PFSK-1 (cell line): ENCODE measurements at regions not wholly inside any gene's neighbourhood (a gene's known extent, or its start where the extent isn't known, plus 50 kb on each side); places are given as distances from the start of the nearest gene placed in this dataset.

ENCODE experiments used
- FOXP2 ChIP-seq: optimal IDR thresholded peaks from 2 replicates; pipeline ENCODE3; 2011; ENCODE audit warnings: borderline replicate concordance, control low read depth, inconsistent platforms; ENCODE audit not compliant: insufficient read depth; ENCODE audit errors: extremely low read length, extremely low read depth
- POLR2AphosphoS5 ChIP-seq: IDR thresholded peaks from 2 replicates; pipeline ENCODE4 v1.6.1; 2012; ENCODE audit warnings: low read depth, mild to moderate bottlenecking, control low read depth, low read length, moderate library complexity
- SIN3A ChIP-seq: IDR thresholded peaks from 2 replicates; pipeline ENCODE4 v1.6.1; 2012; ENCODE audit warnings: mild to moderate bottlenecking, low read length, moderate library complexity, borderline replicate concordance; ENCODE audit not compliant: insufficient read depth
- TAF1 ChIP-seq: IDR thresholded peaks from 2 replicates; pipeline ENCODE4 v1.6.1; 2012; ENCODE audit warnings: low read length, control low read depth, borderline replicate concordance; ENCODE audit not compliant: insufficient read depth
- TF ChIP-seq, protein P1 (sequence below), 2 experiments: IDR thresholded peaks; 2 replicates each; pipeline versions ENCODE4 v1.6.1 to v1.8.0; 2011 to 2012; ENCODE audit warnings: low read depth in 2 of 2, low read length in 2 of 2, control low read depth in 1 of 2, inconsistent platforms in 1 of 2, mild to moderate bottlenecking in 1 of 2, moderate library complexity in 1 of 2; ENCODE audit not compliant: insufficient read depth in 1 of 2

DNA sequence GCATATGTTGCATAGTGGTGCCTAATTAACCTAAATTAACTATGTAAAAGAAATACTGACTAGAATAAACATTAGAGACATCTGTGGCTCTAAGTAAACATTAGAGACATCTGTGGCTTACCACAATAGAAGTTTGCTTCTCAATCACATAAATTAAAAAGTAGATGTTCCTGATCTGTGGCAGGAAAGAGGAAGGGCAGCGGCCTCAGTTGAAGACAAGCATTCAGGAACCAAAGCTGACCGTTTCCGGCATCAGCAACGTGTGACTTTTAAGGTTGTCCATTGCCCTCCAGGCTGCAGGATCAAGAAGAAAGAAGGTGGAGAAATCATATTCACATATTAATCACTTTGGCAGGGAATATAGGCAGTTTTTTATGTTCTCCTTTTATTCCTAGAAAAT lies 336.3 kb upstream of the TRAM1L1 start:
- TF ChIP-seq POLR2AphosphoS5, result no peak
- TF ChIP-seq SIN3A, result no peak
- no peak for TF ChIP-seq TAF1
- TF ChIP-seq, protein P1, sequence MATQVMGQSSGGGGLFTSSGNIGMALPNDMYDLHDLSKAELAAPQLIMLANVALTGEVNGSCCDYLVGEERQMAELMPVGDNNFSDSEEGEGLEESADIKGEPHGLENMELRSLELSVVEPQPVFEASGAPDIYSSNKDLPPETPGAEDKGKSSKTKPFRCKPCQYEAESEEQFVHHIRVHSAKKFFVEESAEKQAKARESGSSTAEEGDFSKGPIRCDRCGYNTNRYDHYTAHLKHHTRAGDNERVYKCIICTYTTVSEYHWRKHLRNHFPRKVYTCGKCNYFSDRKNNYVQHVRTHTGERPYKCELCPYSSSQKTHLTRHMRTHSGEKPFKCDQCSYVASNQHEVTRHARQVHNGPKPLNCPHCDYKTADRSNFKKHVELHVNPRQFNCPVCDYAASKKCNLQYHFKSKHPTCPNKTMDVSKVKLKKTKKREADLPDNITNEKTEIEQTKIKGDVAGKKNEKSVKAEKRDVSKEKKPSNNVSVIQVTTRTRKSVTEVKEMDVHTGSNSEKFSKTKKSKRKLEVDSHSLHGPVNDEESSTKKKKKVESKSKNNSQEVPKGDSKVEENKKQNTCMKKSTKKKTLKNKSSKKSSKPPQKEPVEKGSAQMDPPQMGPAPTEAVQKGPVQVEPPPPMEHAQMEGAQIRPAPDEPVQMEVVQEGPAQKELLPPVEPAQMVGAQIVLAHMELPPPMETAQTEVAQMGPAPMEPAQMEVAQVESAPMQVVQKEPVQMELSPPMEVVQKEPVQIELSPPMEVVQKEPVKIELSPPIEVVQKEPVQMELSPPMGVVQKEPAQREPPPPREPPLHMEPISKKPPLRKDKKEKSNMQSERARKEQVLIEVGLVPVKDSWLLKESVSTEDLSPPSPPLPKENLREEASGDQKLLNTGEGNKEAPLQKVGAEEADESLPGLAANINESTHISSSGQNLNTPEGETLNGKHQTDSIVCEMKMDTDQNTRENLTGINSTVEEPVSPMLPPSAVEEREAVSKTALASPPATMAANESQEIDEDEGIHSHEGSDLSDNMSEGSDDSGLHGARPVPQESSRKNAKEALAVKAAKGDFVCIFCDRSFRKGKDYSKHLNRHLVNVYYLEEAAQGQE (IDR thresholded peaks at IDR 0.05; ENCODE audit: insufficient read depth in 1 of 2, low read depth in 2 of 2, low read length in 2 of 2), result no peak
- TF ChIP-seq FOXP2, result no peak

DNA sequence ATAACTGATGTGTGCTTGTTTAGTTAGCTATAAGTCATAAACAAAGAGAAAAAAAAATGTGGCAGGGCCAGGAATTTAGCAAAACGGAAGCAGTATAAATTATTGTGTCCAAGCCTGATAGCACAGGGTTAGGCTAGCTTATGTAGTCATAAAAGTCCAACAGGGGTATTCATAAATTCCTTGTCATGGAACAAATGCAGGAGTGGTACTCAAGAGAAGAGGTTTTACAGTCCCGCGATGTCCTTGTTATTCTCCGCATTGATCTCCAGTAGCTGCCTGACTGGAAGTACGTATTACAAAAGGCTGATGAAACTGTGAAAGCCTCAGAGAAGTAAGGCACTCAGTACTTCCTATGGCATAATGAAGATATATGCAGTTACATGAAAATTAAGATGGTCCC lies 336.9 kb upstream of the TRAM1L1 start:
- no peak for TF ChIP-seq FOXP2
- TF ChIP-seq, protein P1 (IDR thresholded peaks at IDR 0.05; ENCODE audit: insufficient read depth in 1 of 2, low read depth in 2 of 2, low read length in 2 of 2), result no peak
- TF ChIP-seq POLR2AphosphoS5, result no peak
- TF ChIP-seq SIN3A, result no peak
- TF ChIP-seq TAF1, result no peak

DNA sequence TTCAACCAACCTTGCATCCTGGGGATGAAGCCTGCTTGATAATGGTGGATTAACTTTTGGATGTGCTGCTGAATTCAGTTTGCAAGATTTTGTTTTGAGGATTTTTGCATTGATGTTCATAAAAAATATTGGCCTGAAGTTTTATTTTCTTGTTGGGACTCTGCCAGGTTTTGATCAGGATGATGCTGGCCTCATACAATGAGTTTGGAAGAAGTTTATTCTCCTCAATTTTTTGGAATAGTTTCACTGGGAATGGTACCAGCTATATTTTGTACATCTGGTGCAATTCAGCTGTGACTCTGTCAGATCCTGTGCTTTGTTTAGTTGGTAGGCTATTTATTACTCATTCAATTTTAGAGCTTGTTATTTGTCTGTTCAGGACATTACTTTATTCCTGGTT lies 340.3 kb upstream of the TRAM1L1 start:
- TF ChIP-seq FOXP2, result no peak
- TF ChIP-seq POLR2AphosphoS5, result no peak
- TF ChIP-seq TAF1, result no peak
- TF ChIP-seq, protein P1 (IDR thresholded peaks at IDR 0.05; ENCODE audit: insufficient read depth in 1 of 2, low read depth in 2 of 2, low read length in 2 of 2), result no peak
- no peak for TF ChIP-seq SIN3A

DNA sequence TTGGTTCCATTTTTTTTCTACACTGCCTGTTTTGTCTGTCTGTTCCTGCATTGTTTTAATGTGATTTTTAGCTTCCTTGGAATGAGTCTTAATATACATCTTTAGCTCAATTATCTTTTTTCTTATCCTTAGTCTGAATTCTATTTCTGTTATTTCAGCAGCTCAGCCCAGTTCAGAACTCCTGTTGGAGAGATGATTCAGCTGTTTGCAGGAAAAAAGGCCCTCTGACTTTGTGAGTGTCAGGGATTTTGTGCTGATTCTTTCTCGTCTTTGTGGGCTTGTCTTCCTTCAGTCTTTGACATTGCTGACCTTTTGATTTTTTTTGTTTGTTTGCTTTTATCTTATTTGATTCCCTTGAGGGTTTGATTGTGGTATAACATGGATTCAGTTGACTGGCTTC lies 343.2 kb upstream of the TRAM1L1 start:
- no peak for TF ChIP-seq SIN3A
- no peak for TF ChIP-seq FOXP2

DNA sequence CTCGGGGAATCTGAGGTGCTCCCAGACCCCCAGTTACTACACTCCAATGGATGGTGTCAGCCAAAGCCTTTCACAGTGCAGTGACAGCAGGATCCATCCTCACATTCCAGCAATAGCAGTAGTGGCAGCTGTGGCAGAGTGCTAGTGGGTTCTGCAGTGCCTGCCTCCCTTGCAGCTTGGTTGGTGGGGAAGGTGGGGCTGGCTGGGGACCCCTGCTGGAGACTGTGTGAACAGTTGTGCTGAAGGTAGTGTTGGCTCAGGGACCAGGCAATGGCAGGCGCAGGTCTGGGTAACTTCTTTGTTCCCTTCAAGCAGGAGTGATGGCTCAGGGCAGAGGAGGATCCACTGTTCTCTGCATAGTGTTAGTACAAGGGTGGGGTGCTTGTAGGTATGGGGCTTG lies 343.7 kb upstream of the TRAM1L1 start:
- TF ChIP-seq SIN3A (no peak), POLR2AphosphoS5 (no peak), FOXP2 (no peak), TAF1 (no peak)
- TF ChIP-seq, protein P1 (IDR thresholded peaks at IDR 0.05; ENCODE audit: insufficient read depth in 1 of 2, low read depth in 2 of 2, low read length in 2 of 2), result no peak
